ENCODE measurements at regions not wholly inside any gene's neighbourhood (a gene's known extent, or its start where the extent isn't known, plus 50 kb on each side); places are given as distances from the start of the nearest gene placed in this dataset.

GRCh38 chr5:171629628-171630349, 155.8 kb upstream of the SMIM23 start:
- DNase-seq (ENCODE audit: low spot score) = peak; percentile 70
- H3K4me3 ChIP-seq = peak overlapping the region; percentile 40

GRCh38 chr5:171630350-171631065, 155.1 kb upstream of the SMIM23 start:
- no peak for DNase-seq (ENCODE audit: low spot score)
- TF ChIP-seq CTCF (IDR thresholded peaks at IDR 0.05) = no peak
- Histone ChIP-seq H3K4me3 (peak overlapping the region; percentile 40), H3K27ac (no peak overlapping the region)

More at GRCh38 chr5:171629628-171630349, 155.8 kb upstream of the SMIM23 start:
- no peak overlapping the region for H3K27ac ChIP-seq
- TF ChIP-seq CTCF (IDR thresholded peaks at IDR 0.05) = peak; percentile 18

- no peak for DNase-seq (ENCODE audit: low spot score)
- Histone ChIP-seq H3K27ac (no peak overlapping the region), H3K4me3 (no peak overlapping the region)
- TF ChIP-seq CTCF (IDR thresholded peaks at IDR 0.05) = no peak
Measured at GRCh38 chr5:171632616-171633015, 153.0 kb upstream of the SMIM23 start.

GRCh38 chr5:171633776-171634470, 151.7 kb upstream of the SMIM23 start:
- DNase-seq (ENCODE audit: low spot score) = no peak
- no peak for TF ChIP-seq CTCF (IDR thresholded peaks at IDR 0.05)
- no peak overlapping the region for H3K27ac ChIP-seq
- no peak overlapping the region for H3K4me3 ChIP-seq

GRCh38 chr5:171634511-171634910, 151.1 kb upstream of the SMIM23 start:
- TF ChIP-seq CTCF (IDR thresholded peaks at IDR 0.05) = no peak
- Histone ChIP-seq H3K27ac (no peak overlapping the region), H3K4me3 (no peak overlapping the region)
- DNase-seq (ENCODE audit: low spot score) = no peak

GRCh38 chr5:171635028-171635427, 150.6 kb upstream of the SMIM23 start:
- H3K27ac ChIP-seq = no peak overlapping the region
- TF ChIP-seq CTCF (IDR thresholded peaks at IDR 0.05) = no peak
- DNase-seq (ENCODE audit: low spot score) = no peak
- no peak overlapping the region for H3K4me3 ChIP-seq

Data from coronary artery (tissue), 2 donors.